Keratinocyte (primary cell): ENCODE measurements at regions not wholly inside any gene's neighbourhood (a gene's known extent, or its start where the extent isn't known, plus 50 kb on each side); places are given as distances from the start of the nearest gene placed in this dataset.

ENCODE experiments used
- DNase-seq: peaks from one replicate; pipeline ENCODE4 v3.0.0-alpha.2; 2011; ENCODE audit warnings: low read depth, missing footprints, low spot score
- FAIRE-seq: peaks from 2 replicates; lab custom pipeline; 2011; peaks lifted over from hg19 to GRCh38; lab: Jason Lieb, UNC
- H2AFZ ChIP-seq: 2 replicates; pipeline ENCODE4 v1.6.0; 2012; ENCODE audit warnings: low read length, control low read depth, inconsistent platforms; ENCODE audit not compliant: control insufficient read depth
- H3K27ac ChIP-seq: 2 replicates; pipeline ENCODE4 v1.5.1; 2011; ENCODE audit warnings: low read length; ENCODE audit not compliant: control insufficient read depth, insufficient read depth
- H3K27me3 ChIP-seq: 3 replicates; pipeline ENCODE4 v1.6.0; 2011; ENCODE audit warnings: low read length; ENCODE audit not compliant: control insufficient read depth, insufficient read depth; ENCODE audit errors: extremely low read depth
- H3K36me3 ChIP-seq, 2 experiments: 2 replicates in 1 of 2; 3 replicates in 1 of 2; pipeline ENCODE4 v1.5.1; 2011; ENCODE audit warnings: low read length in 2 of 2, mild to moderate bottlenecking in 1 of 2; ENCODE audit not compliant: control insufficient read depth in 2 of 2, insufficient read depth in 2 of 2; ENCODE audit errors: extremely low read depth in 1 of 2
- H3K4me1 ChIP-seq: 3 replicates; pipeline ENCODE4 v1.5.1; 2011; ENCODE audit warnings: low read length; ENCODE audit not compliant: control insufficient read depth, insufficient read depth; ENCODE audit errors: extremely low read depth
- H3K4me2 ChIP-seq: 3 replicates; pipeline ENCODE4 v1.6.0; 2011; ENCODE audit warnings: low read depth, low read length; ENCODE audit not compliant: control insufficient read depth, insufficient read depth; ENCODE audit errors: extremely low read depth
- H3K4me3 ChIP-seq, 3 experiments: fragments of 200-600 bp in 1 of 3; sonication (generic) in 1 of 3; 2 replicates in 2 of 3; 3 replicates in 1 of 3; pipeline ENCODE4 v1.5.1; 2011 to 2016; ENCODE audit warnings: low read length in 3 of 3, mild to moderate bottlenecking in 3 of 3, control low read depth in 2 of 3, inconsistent platforms in 1 of 3, low read depth in 1 of 3, mixed read lengths in 1 of 3, mixed run types in 1 of 3, moderate library complexity in 1 of 3; ENCODE audit not compliant: control insufficient read depth in 2 of 3, insufficient read depth in 2 of 3; ENCODE audit errors: extremely low read depth in 1 of 3
- H3K79me2 ChIP-seq: 2 replicates; pipeline ENCODE4 v1.6.0; 2012; ENCODE audit warnings: low read length; ENCODE audit not compliant: control insufficient read depth, insufficient read depth
- H3K9ac ChIP-seq: 3 replicates; pipeline ENCODE4 v1.6.0; 2011; ENCODE audit warnings: low read length; ENCODE audit not compliant: control insufficient read depth, insufficient read depth; ENCODE audit errors: extremely low read depth
- H3K9me1 ChIP-seq: 3 replicates; pipeline ENCODE4 v1.6.0; 2011; ENCODE audit warnings: low read length; ENCODE audit not compliant: control insufficient read depth, insufficient read depth; ENCODE audit errors: extremely low read depth
- H3K9me3 ChIP-seq: 2 replicates; pipeline ENCODE4 v1.5.1; 2012; ENCODE audit warnings: low read depth, low read length; ENCODE audit not compliant: control insufficient read depth
- H4K20me1 ChIP-seq: 3 replicates; pipeline ENCODE4 v1.6.0; 2011; ENCODE audit warnings: low read length; ENCODE audit not compliant: control insufficient read depth, insufficient read depth; ENCODE audit errors: extremely low read depth
- CTCF ChIP-seq, 3 experiments: IDR thresholded peaks in 1 of 3; conservative IDR thresholded peaks in 1 of 3; optimal IDR thresholded peaks in 1 of 3; 2 replicates in 2 of 3; 3 replicates in 1 of 3; pipeline versions ENCODE3 to v1.5.1; 2011; ENCODE audit warnings: low read length in 3 of 3, mild to moderate bottlenecking in 3 of 3, moderate library complexity in 2 of 3, control low read depth in 1 of 3, inconsistent platforms in 1 of 3; ENCODE audit not compliant: insufficient read depth in 2 of 3; ENCODE audit errors: extremely low read depth in 1 of 3
- EZH2 ChIP-seq: IDR thresholded peaks from one replicate; pipeline ENCODE4 v1.6.1; 2012; ENCODE audit warnings: inconsistent platforms, mild to moderate bottlenecking, low read length, moderate library complexity
- dilution Hi-C: fragments of 300-500 bp; cut with MboI; formaldehyde crosslinking; loops from one replicate; pipeline ENCODE4 v1.7.0; 2020; ENCODE audit warnings: low sequenced_read_pairs; ENCODE audit not compliant: extremely low pct_ligation_motif_present

- Histone ChIP-seq H3K4me2 (no peak overlapping the region), H3K9me1 (no peaks in the 10 kb centered on the region), H3K27ac (no peak overlapping the region), H3K9me3 (no peaks in the 10 kb centered on the region), H3K4me3 (no peak overlapping the region), H3K36me3 (no peaks in the 10 kb centered on the region), H3K27me3 (no peaks in the 10 kb centered on the region), H3K9ac (no peak overlapping the region), H2AFZ (no peak overlapping the region), H4K20me1 (no peaks in the 10 kb centered on the region), H3K4me1 (no peaks in the 10 kb centered on the region), H3K79me2 (no peaks in the 10 kb centered on the region)
- no peak for TF ChIP-seq CTCF (optimal IDR thresholded peaks at IDR 0.05 in 1 of 3, IDR thresholded peaks at IDR 0.05 in 1 of 3, conservative IDR thresholded peaks at IDR 0.05 in 1 of 3; ENCODE audit: extremely low read depth in 1 of 3, insufficient read depth in 2 of 3, low read length in 3 of 3)
- FAIRE-seq, result no peak
- no peak for DNase-seq
- dilution Hi-C loops, result no loop called here
Observed at GRCh38 chr5:121350181-121350930, 501.3 kb upstream of the FTMT start.

GRCh38 chr5:121366515-121366914, 485.2 kb upstream of the FTMT start:
- no peak overlapping the region for H2AFZ ChIP-seq
- dilution Hi-C loops, result no loop called here
- H3K27me3 ChIP-seq, result no peaks in the 10 kb centered on the region
- H3K9ac ChIP-seq, result no peak overlapping the region
- H3K4me1 ChIP-seq, result no peaks in the 10 kb centered on the region
- H3K36me3 ChIP-seq, result no peaks in the 10 kb centered on the region
- TF ChIP-seq CTCF (optimal IDR thresholded peaks at IDR 0.05 in 1 of 3, IDR thresholded peaks at IDR 0.05 in 1 of 3, conservative IDR thresholded peaks at IDR 0.05 in 1 of 3; ENCODE audit: extremely low read depth in 1 of 3, insufficient read depth in 2 of 3, low read length in 3 of 3), result no peak
- TF ChIP-seq EZH2, result no peak
- no peaks in the 10 kb centered on the region for H4K20me1 ChIP-seq
- no peaks in the 10 kb centered on the region for H3K9me1 ChIP-seq
- no peak overlapping the region for H3K27ac ChIP-seq
- no peaks in the 10 kb centered on the region for H3K9me3 ChIP-seq
- DNase-seq (no peak), FAIRE-seq (no peak)
- H3K79me2 ChIP-seq, result no peaks in the 10 kb centered on the region
- no peak overlapping the region for H3K4me3 ChIP-seq
- no peak overlapping the region for H3K4me2 ChIP-seq
